ENCODE measurements at regions not wholly inside any gene's neighbourhood (a gene's known extent, or its start where the extent isn't known, plus 50 kb on each side); places are given as distances from the start of the nearest gene placed in this dataset.

DNA sequence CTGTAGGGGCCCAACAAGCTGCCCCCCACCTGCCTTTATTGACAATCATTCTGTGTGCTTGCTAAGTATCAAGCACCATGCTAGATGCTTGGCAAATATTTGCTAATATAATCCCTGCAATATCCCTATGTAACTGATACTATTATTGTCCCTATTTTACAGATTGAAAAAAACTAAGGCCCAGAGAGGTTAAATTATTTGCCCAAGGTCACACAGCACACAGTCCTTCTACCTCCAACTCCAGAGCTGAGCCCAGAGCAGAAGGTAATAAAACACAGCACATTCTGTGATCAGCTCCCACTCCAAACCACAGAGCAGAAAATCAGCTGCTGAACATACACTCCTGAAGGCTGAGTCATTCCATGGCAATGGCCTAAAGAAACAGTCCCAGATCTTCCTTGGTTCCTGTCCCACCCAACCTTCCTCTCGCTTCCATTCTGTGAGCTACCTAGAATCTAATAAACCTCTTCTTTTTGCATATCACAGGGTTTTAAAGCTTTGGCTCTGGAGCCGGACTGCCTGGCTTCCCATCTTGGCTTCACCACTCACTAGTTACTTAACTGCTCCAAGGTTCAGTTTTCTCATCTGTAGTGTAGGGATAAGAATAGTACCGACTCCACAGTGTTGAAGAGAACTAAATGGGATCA is 66.7 kb upstream of the ADRA1B start:
- no peak overlapping the region for H3K4me3 ChIP-seq
- intact Hi-C loops (cut with DNase I) = no loop called here
- DNase-seq = no peak
- 87 to 97% (median 90%) methylated on average over 3 of the region's 3 CpGs for WGBS, 4 donors
- TF ChIP-seq, protein P1, sequence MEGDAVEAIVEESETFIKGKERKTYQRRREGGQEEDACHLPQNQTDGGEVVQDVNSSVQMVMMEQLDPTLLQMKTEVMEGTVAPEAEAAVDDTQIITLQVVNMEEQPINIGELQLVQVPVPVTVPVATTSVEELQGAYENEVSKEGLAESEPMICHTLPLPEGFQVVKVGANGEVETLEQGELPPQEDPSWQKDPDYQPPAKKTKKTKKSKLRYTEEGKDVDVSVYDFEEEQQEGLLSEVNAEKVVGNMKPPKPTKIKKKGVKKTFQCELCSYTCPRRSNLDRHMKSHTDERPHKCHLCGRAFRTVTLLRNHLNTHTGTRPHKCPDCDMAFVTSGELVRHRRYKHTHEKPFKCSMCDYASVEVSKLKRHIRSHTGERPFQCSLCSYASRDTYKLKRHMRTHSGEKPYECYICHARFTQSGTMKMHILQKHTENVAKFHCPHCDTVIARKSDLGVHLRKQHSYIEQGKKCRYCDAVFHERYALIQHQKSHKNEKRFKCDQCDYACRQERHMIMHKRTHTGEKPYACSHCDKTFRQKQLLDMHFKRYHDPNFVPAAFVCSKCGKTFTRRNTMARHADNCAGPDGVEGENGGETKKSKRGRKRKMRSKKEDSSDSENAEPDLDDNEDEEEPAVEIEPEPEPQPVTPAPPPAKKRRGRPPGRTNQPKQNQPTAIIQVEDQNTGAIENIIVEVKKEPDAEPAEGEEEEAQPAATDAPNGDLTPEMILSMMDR (IDR thresholded peaks at IDR 0.05) = no peak
- TF ChIP-seq POLR2A (IDR thresholded peaks at IDR 0.05) = no peak
- H3K27ac ChIP-seq = no peak overlapping the region
- H3K9me3 ChIP-seq (replicated peaks in 1 of 3) = no peaks in the 10 kb centered on the region
- H3K36me3 ChIP-seq (replicated peaks in 1 of 2) = no peaks in the 10 kb centered on the region
- no peaks in the 10 kb centered on the region for H3K4me1 ChIP-seq (replicated peaks in 1 of 2)
- no peaks in the 10 kb centered on the region for H3K27me3 ChIP-seq

DNA sequence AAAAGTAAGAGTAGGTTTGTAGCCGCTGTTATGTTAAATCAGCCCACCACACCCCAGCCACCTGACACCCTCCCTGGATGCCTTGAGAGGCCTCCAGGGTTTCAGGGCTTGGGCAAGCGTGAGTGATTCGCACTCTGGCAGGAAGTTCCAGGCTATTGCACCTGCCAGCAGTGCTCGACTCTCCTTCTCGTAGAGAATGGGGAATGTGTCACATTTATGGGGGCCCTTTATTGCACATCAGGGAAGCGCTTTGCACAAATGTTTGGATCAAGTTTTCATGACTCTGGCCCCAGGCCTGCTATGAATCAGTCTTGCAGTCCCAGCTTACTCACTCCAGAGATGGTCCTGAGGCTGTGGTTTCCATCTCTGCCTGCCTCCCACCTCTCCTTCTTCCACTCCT is 66.1 kb upstream of the ADRA1B start:
- 81 to 87% (median 84%) methylated on average over 6 of the region's 6 CpGs for WGBS, 4 donors
- Histone ChIP-seq H3K27me3 (no peaks in the 10 kb centered on the region), H3K27ac (no peak overlapping the region), H3K4me3 (no peak overlapping the region), H3K36me3 (replicated peaks in 1 of 2) (no peaks in the 10 kb centered on the region), H3K4me1 (replicated peaks in 1 of 2) (no peaks in the 10 kb centered on the region), H3K9me3 (replicated peaks in 1 of 3) (no peaks in the 10 kb centered on the region)
- DNase-seq = no peak
- intact Hi-C loops (cut with DNase I) = no loop called here
- no peak for TF ChIP-seq POLR2A (IDR thresholded peaks at IDR 0.05)
- TF ChIP-seq, protein P1 (IDR thresholded peaks at IDR 0.05) = no peak

DNA sequence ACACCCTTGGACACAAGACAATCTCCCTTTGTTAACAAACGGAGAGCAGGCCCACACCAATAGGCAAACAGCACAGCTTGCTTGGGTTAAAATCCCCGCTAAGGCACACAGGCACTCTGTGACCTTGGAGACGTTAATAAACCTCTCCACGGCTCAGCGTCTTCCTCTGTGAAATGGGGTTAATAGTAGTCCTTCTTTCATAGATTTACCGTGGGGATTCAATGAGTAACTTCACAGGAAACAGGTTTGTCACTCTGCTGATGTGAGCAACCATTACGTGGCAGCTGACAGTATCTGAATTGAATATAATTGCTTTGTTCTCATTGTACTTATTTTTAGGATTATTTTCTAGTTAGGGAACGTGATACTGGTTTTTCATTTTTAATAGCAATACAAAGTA is 65.2 kb upstream of the ADRA1B start:
- DNase-seq = no peak
- Histone ChIP-seq H3K36me3 (replicated peaks in 1 of 2) (no peaks in the 10 kb centered on the region), H3K4me3 (no peak overlapping the region), H3K9me3 (replicated peaks in 1 of 3) (no peaks in the 10 kb centered on the region), H3K27me3 (no peaks in the 10 kb centered on the region), H3K27ac (no peak overlapping the region), H3K4me1 (replicated peaks in 1 of 2) (no peaks in the 10 kb centered on the region)
- TF ChIP-seq, protein P1 (IDR thresholded peaks at IDR 0.05) = no peak
- no peak for TF ChIP-seq POLR2A (IDR thresholded peaks at IDR 0.05)
- intact Hi-C loops (cut with DNase I) = no loop called here
- WGBS, 4 donors = 59 to 66% (median 60%) methylated on average over 8 of the region's 8 CpGs

DNA sequence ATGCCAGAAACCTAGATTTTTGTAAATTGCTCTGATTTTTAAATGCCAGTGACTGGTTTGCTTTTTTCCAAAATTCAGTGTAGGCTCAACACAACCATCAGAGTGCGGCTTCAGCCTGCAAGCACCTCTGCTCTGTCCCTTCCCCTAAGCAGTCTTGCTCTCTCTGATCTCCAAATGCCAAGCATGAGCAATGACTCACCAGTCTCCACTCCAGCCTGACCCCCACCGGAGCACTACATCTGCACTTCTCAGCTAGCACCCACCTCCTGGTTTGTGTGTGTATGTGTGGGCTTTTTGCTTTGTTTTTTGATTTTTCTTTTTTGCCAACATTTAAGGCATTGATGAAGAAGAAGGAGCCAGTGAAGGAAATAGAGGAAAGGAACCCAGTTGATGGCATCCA is 61.4 kb upstream of the ADRA1B start:
- intact Hi-C loops (cut with DNase I) = no loop called here
- Histone ChIP-seq H3K36me3 (replicated peaks in 1 of 2) (no peaks in the 10 kb centered on the region), H3K4me3 (no peak overlapping the region), H3K27ac (no peak overlapping the region), H3K27me3 (no peaks in the 10 kb centered on the region), H3K4me1 (replicated peaks in 1 of 2) (no peaks in the 10 kb centered on the region), H3K9me3 (replicated peaks in 1 of 3) (no peaks in the 10 kb centered on the region)
- no peak for TF ChIP-seq POLR2A (IDR thresholded peaks at IDR 0.05)
- TF ChIP-seq, protein P1 (IDR thresholded peaks at IDR 0.05) = no peak
- WGBS, 4 donors = 60 to 83% (median 77%) methylated on average over 2 of the region's 2 CpGs
- DNase-seq = no peak
